Osteoblast (primary cell): ENCODE measurements at regions not wholly inside any gene's neighbourhood (a gene's known extent, or its start where the extent isn't known, plus 50 kb on each side); places are given as distances from the start of the nearest gene placed in this dataset.
A peak's percentile ranks its signal among the peaks of the same experiment; 100 is the strongest.

Experiments used
- DNase-seq: peaks from one replicate; pipeline ENCODE4 v3.0.0; 2011; ENCODE audit warnings: low spot score, mixed read lengths; ENCODE audit not compliant: insufficient read length; ENCODE audit errors: missing footprints
- H2AFZ ChIP-seq: 2 replicates; pipeline ENCODE4 v1.6.0; 2011; ENCODE audit warnings: mild to moderate bottlenecking, low read length
- H3K27ac ChIP-seq: 2 replicates; pipeline ENCODE4 v1.5.1; 2011; ENCODE audit warnings: mild to moderate bottlenecking, low read depth, low read length, moderate library complexity
- H3K27me3 ChIP-seq: 2 replicates; pipeline ENCODE4 v1.6.0; 2012; ENCODE audit warnings: mild to moderate bottlenecking, control low read depth, inconsistent platforms, low read length, moderate library complexity; ENCODE audit not compliant: insufficient read depth
- H3K36me3 ChIP-seq: 2 replicates; pipeline ENCODE4 v1.5.1; 2011; ENCODE audit warnings: mild to moderate bottlenecking, low read length, control low read depth, moderate library complexity; ENCODE audit not compliant: insufficient read depth
- H3K4me1 ChIP-seq: 2 replicates; pipeline ENCODE4 v1.5.1; 2011; ENCODE audit warnings: mild to moderate bottlenecking, low read length, control low read depth, moderate library complexity; ENCODE audit not compliant: insufficient read depth
- H3K4me2 ChIP-seq: 2 replicates; pipeline ENCODE4 v1.6.0; 2011; ENCODE audit warnings: mild to moderate bottlenecking, low read length; ENCODE audit not compliant: insufficient read depth
- H3K4me3 ChIP-seq: fragments of 200-600 bp; sonication (generic); 3 replicates; pipeline ENCODE4 v1.5.1; 2012; ENCODE audit warnings: mild to moderate bottlenecking, low read length, inconsistent platforms; ENCODE audit not compliant: insufficient read depth
- H3K79me2 ChIP-seq: 2 replicates; pipeline ENCODE4 v1.6.0; 2012; ENCODE audit warnings: mild to moderate bottlenecking, low read length, control low read depth, inconsistent platforms; ENCODE audit not compliant: insufficient read depth
- H3K9me3 ChIP-seq: 2 replicates; pipeline ENCODE4 v1.5.1; 2011; ENCODE audit warnings: low read depth, low read length, control low read depth
- H4K20me1 ChIP-seq: 2 replicates; pipeline ENCODE4 v1.6.0; 2012; ENCODE audit warnings: mild to moderate bottlenecking, low read length, control low read depth; ENCODE audit not compliant: insufficient read depth
- CTCF ChIP-seq: IDR thresholded peaks from 2 replicates; pipeline ENCODE4 v1.5.1; 2011; ENCODE audit warnings: mild to moderate bottlenecking, low read depth, low read length, moderate library complexity; ENCODE audit errors: extremely low read depth

DNA sequence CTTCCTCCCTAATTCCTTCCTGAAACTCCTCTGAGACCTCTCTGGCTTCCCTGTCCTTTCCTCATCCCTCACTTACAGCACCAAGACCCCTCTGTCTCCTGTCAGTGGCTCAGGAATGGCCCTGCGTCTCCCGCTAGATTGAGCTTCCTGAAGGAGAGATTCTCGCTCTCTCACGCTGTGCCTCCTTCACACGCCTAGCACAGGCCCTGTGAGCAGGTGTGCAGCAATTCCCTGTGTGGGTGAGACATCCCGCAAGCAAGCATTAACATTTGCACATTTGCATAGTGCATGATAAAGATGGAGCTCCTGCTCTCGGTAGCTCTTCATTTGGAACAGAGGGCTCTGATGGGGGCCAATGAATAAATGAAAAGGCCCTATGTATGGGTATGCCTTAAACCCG, 159.8 kb downstream of the ADAMTS15 start:
- Histone ChIP-seq H3K27me3 (no peaks in the 10 kb centered on the region), H3K4me1 (peaks cover 51% of the 10 kb centered on the region), H4K20me1 (no peaks in the 10 kb centered on the region), H3K36me3 (no peaks in the 10 kb centered on the region), H3K79me2 (no peaks in the 10 kb centered on the region), H2AFZ (no peak overlapping the region), H3K4me3 (no peak overlapping the region), H3K4me2 (no peak overlapping the region), H3K9me3 (no peaks in the 10 kb centered on the region), H3K27ac (no peak overlapping the region)
- no peak for TF ChIP-seq CTCF
- DNase-seq: no peak

GRCh38 chr11:130609121-130610035, 160.9 kb downstream of the ADAMTS15 start:
- Histone ChIP-seq H3K36me3 (no peaks in the 10 kb centered on the region), H4K20me1 (no peaks in the 10 kb centered on the region), H3K4me2 (no peak overlapping the region), H3K27ac (peak overlapping the region; percentile 48), H2AFZ (no peak overlapping the region), H3K4me1 (peaks cover 51% of the 10 kb centered on the region), H3K9me3 (no peaks in the 10 kb centered on the region), H3K79me2 (no peaks in the 10 kb centered on the region), H3K27me3 (no peaks in the 10 kb centered on the region), H3K4me3 (no peak overlapping the region)
- no peak for DNase-seq
- TF ChIP-seq CTCF: no peak

DNA sequence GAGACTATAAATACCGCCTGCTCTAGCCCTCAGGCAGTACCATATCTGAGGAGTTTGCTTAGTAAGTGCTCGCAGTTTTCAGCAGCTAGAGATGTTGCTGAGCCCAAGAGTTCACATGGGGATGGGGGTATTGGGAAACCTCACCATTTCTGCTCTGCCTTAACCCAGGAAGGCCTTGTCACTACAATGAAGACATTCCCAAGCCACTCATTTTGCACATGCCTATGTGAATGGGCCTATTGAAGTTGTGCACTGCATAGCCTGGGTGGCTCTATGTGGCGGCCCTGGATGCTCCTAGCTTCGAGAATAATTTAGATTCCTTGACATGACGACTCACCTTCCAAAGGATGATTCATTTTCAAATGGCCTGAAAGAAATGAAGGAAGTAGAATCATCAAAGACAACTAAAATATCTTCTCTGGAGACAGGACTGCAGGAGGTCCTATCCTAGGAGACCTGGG, 163.4 kb downstream of the ADAMTS15 start:
- peak overlapping the region; percentile 70 for H3K4me2 ChIP-seq
- no peak for TF ChIP-seq CTCF
- no peaks in the 10 kb centered on the region for H3K27me3 ChIP-seq
- no peak overlapping the region for H2AFZ ChIP-seq
- no peaks in the 10 kb centered on the region for H3K79me2 ChIP-seq
- H3K9me3 ChIP-seq: no peaks in the 10 kb centered on the region
- H3K4me1 ChIP-seq: peaks cover 44% of the 10 kb centered on the region
- H3K36me3 ChIP-seq: no peaks in the 10 kb centered on the region
- H3K4me3 ChIP-seq: peak overlapping the region; percentile 23
- DNase-seq: peak; percentile 91
- H3K27ac ChIP-seq: peak overlapping the region; percentile 93
- no peaks in the 10 kb centered on the region for H4K20me1 ChIP-seq

DNA sequence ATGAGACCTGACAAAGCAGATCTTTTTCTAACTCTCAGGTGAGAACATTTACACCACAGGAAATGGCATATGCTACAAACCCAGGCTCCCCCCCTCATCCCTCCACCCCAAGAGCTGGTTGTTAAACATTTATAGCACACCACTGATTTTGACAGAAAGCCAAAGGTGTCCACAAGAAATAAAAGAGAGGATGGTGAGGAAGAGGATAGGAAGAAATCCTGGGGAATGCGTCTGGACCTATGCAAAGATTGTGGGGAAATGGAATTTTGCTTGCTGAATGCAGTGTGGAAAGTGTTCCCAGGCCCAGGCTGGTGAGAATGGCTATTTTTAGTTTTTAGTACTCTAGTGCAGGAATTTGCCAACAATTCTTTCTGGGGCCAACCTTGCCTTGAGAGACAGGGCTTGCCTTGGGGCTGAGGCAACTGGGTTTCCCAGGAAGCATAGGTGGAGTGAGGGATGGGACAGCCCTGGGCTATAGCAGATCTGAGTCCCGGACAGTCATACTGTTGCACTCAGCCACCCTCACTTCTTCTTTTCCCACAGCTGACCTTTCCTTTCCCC, 163.9 kb downstream of the ADAMTS15 start:
- Histone ChIP-seq H3K36me3 (no peaks in the 10 kb centered on the region), H3K4me3 (peak overlapping the region; percentile 23), H4K20me1 (no peaks in the 10 kb centered on the region), H2AFZ (no peak overlapping the region), H3K27me3 (no peaks in the 10 kb centered on the region), H3K4me2 (peak overlapping the region; percentile 70), H3K4me1 (peaks cover 38% of the 10 kb centered on the region), H3K27ac (peak overlapping the region; percentile 93), H3K9me3 (no peaks in the 10 kb centered on the region), H3K79me2 (no peaks in the 10 kb centered on the region)
- TF ChIP-seq CTCF: no peak
- DNase-seq: no peak
